ENCODE measurements at regions not wholly inside any gene's neighbourhood (a gene's known extent, or its start where the extent isn't known, plus 50 kb on each side); places are given as distances from the start of the nearest gene placed in this dataset.

- TF ChIP-seq CTCF (conservative IDR thresholded peaks at IDR 0.05; ENCODE audit: low read depth in 2 of 2) (no peak), EZH2phosphoT487 (IDR thresholded peaks at IDR 0.05; ENCODE audit: unreplicated experiment) (no peak), EZH2 (IDR thresholded peaks at IDR 0.05; ENCODE audit: low read depth, unreplicated experiment) (no peak), POLR2AphosphoS5 (IDR thresholded peaks at IDR 0.05; ENCODE audit: low read depth) (no peak), ZNF331 (CRISPR knock-in tag; IDR thresholded peaks at IDR 0.05; ENCODE audit: low read depth) (no peak), JUNB (IDR thresholded peaks at IDR 0.05; ENCODE audit: unreplicated experiment) (no peak), CREB1 (CRISPR knock-in tag; IDR thresholded peaks at IDR 0.05; ENCODE audit: low read depth) (no peak), ZNF114 (CRISPR knock-in tag; IDR thresholded peaks at IDR 0.05) (no peak), ZNF462 (CRISPR knock-in tag; IDR thresholded peaks at IDR 0.05) (no peak), STAT1 (IDR thresholded peaks at IDR 0.05; ENCODE audit: unreplicated experiment) (no peak)
- TF ChIP-seq, protein P1, sequence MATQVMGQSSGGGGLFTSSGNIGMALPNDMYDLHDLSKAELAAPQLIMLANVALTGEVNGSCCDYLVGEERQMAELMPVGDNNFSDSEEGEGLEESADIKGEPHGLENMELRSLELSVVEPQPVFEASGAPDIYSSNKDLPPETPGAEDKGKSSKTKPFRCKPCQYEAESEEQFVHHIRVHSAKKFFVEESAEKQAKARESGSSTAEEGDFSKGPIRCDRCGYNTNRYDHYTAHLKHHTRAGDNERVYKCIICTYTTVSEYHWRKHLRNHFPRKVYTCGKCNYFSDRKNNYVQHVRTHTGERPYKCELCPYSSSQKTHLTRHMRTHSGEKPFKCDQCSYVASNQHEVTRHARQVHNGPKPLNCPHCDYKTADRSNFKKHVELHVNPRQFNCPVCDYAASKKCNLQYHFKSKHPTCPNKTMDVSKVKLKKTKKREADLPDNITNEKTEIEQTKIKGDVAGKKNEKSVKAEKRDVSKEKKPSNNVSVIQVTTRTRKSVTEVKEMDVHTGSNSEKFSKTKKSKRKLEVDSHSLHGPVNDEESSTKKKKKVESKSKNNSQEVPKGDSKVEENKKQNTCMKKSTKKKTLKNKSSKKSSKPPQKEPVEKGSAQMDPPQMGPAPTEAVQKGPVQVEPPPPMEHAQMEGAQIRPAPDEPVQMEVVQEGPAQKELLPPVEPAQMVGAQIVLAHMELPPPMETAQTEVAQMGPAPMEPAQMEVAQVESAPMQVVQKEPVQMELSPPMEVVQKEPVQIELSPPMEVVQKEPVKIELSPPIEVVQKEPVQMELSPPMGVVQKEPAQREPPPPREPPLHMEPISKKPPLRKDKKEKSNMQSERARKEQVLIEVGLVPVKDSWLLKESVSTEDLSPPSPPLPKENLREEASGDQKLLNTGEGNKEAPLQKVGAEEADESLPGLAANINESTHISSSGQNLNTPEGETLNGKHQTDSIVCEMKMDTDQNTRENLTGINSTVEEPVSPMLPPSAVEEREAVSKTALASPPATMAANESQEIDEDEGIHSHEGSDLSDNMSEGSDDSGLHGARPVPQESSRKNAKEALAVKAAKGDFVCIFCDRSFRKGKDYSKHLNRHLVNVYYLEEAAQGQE (IDR thresholded peaks at IDR 0.05; ENCODE audit: unreplicated experiment) = no peak
These were observed 473.2 kb downstream of the LRFN5 start for GRCh38 chr14:42079911-42080310.

Measured in GM23338 (cell line).